WTC11 (cell line): ENCODE measurements at regions not wholly inside any gene's neighbourhood (a gene's known extent, or its start where the extent isn't known, plus 50 kb on each side); places are given as distances from the start of the nearest gene placed in this dataset.

ENCODE experiments used
- ATAC-seq: fragments of 200-7000 bp; cut with Tn5 transposase; 2 replicates; pipeline ENCODE4 v1.10.0; 2021; ENCODE audit warnings: mild to moderate bottlenecking, moderate library complexity
- CTCF ChIA-PET: fragments of 300-600 bp; sonication (Branson Sonifier 250); formaldehyde crosslinking; loops from one replicate; lab custom pipeline; 2021; ENCODE audit warnings: antibody characterized with exemption; lab: Charles Lee
- POLR2A ChIA-PET: fragments of 350-600 bp; sonication (Branson Sonifier 250); formaldehyde crosslinking; loops from one replicate; lab custom pipeline; 2021; ENCODE audit warnings: antibody characterized with exemption; lab: Charles Lee
- DNase-seq: peaks from one replicate; pipeline ENCODE4 v3.0.0; 2021; ENCODE audit warnings: low spot score
- H3K27ac Mint-ChIP-seq: 2 replicates; pipeline ENCODE4 v1.8.0; 2021; ENCODE audit warnings: mixed read lengths
- H3K27me3 Mint-ChIP-seq: 2 replicates; pipeline ENCODE4 v1.8.0; 2021; ENCODE audit warnings: low read depth, mild to moderate bottlenecking, moderate library complexity, mixed read lengths
- H3K36me3 Mint-ChIP-seq: 2 replicates; pipeline ENCODE4 v1.8.0; 2021; ENCODE audit warnings: mixed read lengths
- H3K4me1 Mint-ChIP-seq: 2 replicates; pipeline ENCODE4 v1.8.0; 2022; ENCODE audit warnings: mixed read lengths
- H3K4me3 Mint-ChIP-seq: 2 replicates; pipeline ENCODE4 v1.8.0; 2021; ENCODE audit warnings: mild to moderate bottlenecking, moderate library complexity, mixed read lengths
- H3K9me3 Mint-ChIP-seq: 2 replicates; pipeline ENCODE4 v1.8.0; 2021; ENCODE audit warnings: mixed read lengths
- ATF1 ChIP-seq: sonication (generic); formaldehyde crosslinking; IDR thresholded peaks from 2 replicates; pipeline ENCODE4 v1.8.1; 2023; ENCODE audit warnings: mild to moderate bottlenecking, moderate library complexity, missing genetic modification reagents
- CTCF ChIP-seq: fragments of 200-600 bp; IDR thresholded peaks from 2 replicates; pipeline ENCODE4 v1.8.0; 2022; ENCODE audit warnings: antibody characterized with exemption
- E2F4 ChIP-seq: sonication (generic); formaldehyde crosslinking; IDR thresholded peaks from 2 replicates; pipeline ENCODE4 v1.8.1; 2022; ENCODE audit warnings: low read depth, mild to moderate bottlenecking, moderate library complexity, missing genetic modification reagents, borderline replicate concordance
- IRF1 ChIP-seq: sonication (generic); formaldehyde crosslinking; IDR thresholded peaks from 2 replicates; pipeline ENCODE4 v1.8.0; 2023; ENCODE audit warnings: missing genetic modification reagents
- JUN ChIP-seq: sonication (generic); formaldehyde crosslinking; IDR thresholded peaks from 2 replicates; pipeline ENCODE4 v1.8.0; 2023; ENCODE audit warnings: mild to moderate bottlenecking, missing genetic modification reagents
- MYBL2 ChIP-seq: sonication (generic); formaldehyde crosslinking; IDR thresholded peaks from 2 replicates; pipeline ENCODE4 v1.8.1; 2023; ENCODE audit warnings: mild to moderate bottlenecking, moderate library complexity, missing genetic modification reagents
- PRDM15 ChIP-seq: sonication (generic); formaldehyde crosslinking; IDR thresholded peaks from 2 replicates; pipeline ENCODE4 v1.8.0; 2022; ENCODE audit warnings: missing genetic modification reagents
- RELA ChIP-seq: sonication (generic); formaldehyde crosslinking; IDR thresholded peaks from 2 replicates; pipeline ENCODE4 v1.8.1; 2022; ENCODE audit warnings: missing genetic modification reagents, mild to moderate bottlenecking, borderline replicate concordance
- SOX15 ChIP-seq: fragments of 250-450 bp; sonication (Bioruptor Pico); IDR thresholded peaks from 2 replicates; pipeline ENCODE4 v1.9.0; 2021; ENCODE audit warnings: mild to moderate bottlenecking
- SP1 ChIP-seq: sonication (generic); formaldehyde crosslinking; conservative IDR thresholded peaks from 2 replicates; pipeline ENCODE4 v1.8.1; 2022; ENCODE audit warnings: missing genetic modification reagents
- TCF7 ChIP-seq: sonication (generic); formaldehyde crosslinking; IDR thresholded peaks from 2 replicates; pipeline ENCODE4 v1.8.0; 2022; ENCODE audit warnings: mild to moderate bottlenecking, low read depth, missing genetic modification reagents, moderate library complexity
- TEAD4 ChIP-seq: sonication (generic); formaldehyde crosslinking; IDR thresholded peaks from 2 replicates; pipeline ENCODE4 v1.8.0; 2022; ENCODE audit warnings: mild to moderate bottlenecking, missing genetic modification reagents
- TP53 ChIP-seq: sonication (generic); formaldehyde crosslinking; IDR thresholded peaks from 2 replicates; pipeline ENCODE4 v1.8.1; 2023; ENCODE audit warnings: mild to moderate bottlenecking, missing genetic modification reagents
- ZBTB21 ChIP-seq: sonication (generic); formaldehyde crosslinking; IDR thresholded peaks from 2 replicates; pipeline ENCODE4 v1.8.1; 2023; ENCODE audit warnings: mild to moderate bottlenecking, missing genetic modification reagents, borderline replicate concordance
- ZNF416 ChIP-seq: fragments of 250-450 bp; sonication (Bioruptor Pico); IDR thresholded peaks from 2 replicates; pipeline ENCODE4 v1.9.0; 2021; ENCODE audit warnings: mild to moderate bottlenecking, inconsistent platforms
- ZNF425 ChIP-seq: fragments of 250-450 bp; sonication (Bioruptor Pico); conservative IDR thresholded peaks from 2 replicates; pipeline ENCODE4 v1.9.0; 2021; ENCODE audit warnings: mild to moderate bottlenecking
- ZNF512 ChIP-seq: sonication (generic); formaldehyde crosslinking; IDR thresholded peaks from 2 replicates; pipeline ENCODE4 v1.8.1; 2022; ENCODE audit warnings: missing genetic modification reagents, borderline replicate concordance
- ZSCAN18 ChIP-seq: fragments of 250-450 bp; sonication (Bioruptor Pico); IDR thresholded peaks from 2 replicates; pipeline ENCODE4 v2.1.2; 2022; ENCODE audit warnings: mild to moderate bottlenecking, moderate library complexity

GRCh38 chr13:102983496-102983895 lies 82.7 kb downstream of the SLC10A2 start (continued):
- TF ChIP-seq E2F4 (CRISPR knock-in tag): no peak
- TF ChIP-seq TEAD4 (CRISPR knock-in tag): no peak
- TF ChIP-seq SP1: no peak
- no peak for TF ChIP-seq ZBTB21 (CRISPR knock-in tag)
- no peak for TF ChIP-seq ATF1 (CRISPR knock-in tag)
- no peak for TF ChIP-seq IRF1
- no peak for TF ChIP-seq TCF7 (CRISPR knock-in tag)
- TF ChIP-seq ZNF425 (CRISPR knock-in tag): no peak
- TF ChIP-seq TP53 (CRISPR knock-in tag): no peak

GRCh38 chr13:102980331-102980982 lies 85.8 kb downstream of the SLC10A2 start:
- H3K27ac Mint-ChIP-seq: no peak overlapping the region
- no peaks in the 10 kb centered on the region for H3K36me3 Mint-ChIP-seq
- ChIA-PET CTCF (interaction anchor here (0.6 to 1.0 kb wide), 3 partner anchors 110 to 173 kb away, joined by 3 read pairs; no protein-coding TSS in a partner anchor), POLR2A (no interaction called here)
- no peak overlapping the region for H3K4me3 Mint-ChIP-seq
- H3K4me1 Mint-ChIP-seq: no peaks in the 10 kb centered on the region
- no peaks in the 10 kb centered on the region for H3K27me3 Mint-ChIP-seq
- ATAC-seq (no peak), DNase-seq (no peak)
- H3K9me3 Mint-ChIP-seq: peaks cover 4% of the 10 kb centered on the region; the same call in 1 of the 2 replicates
- TF ChIP-seq PRDM15 (CRISPR knock-in tag) (no peak), SP1 (no peak), CTCF (no peak), ZNF416 (CRISPR knock-in tag) (no peak), SOX15 (CRISPR knock-in tag) (no peak)

- Mint-ChIP-seq H3K4me1 (peaks cover 11% of the 10 kb centered on the region), H3K9me3 (peaks cover 2% of the 10 kb centered on the region; the same call in 1 of the 2 replicates), H3K4me3 (no peak overlapping the region), H3K27ac (no peak overlapping the region), H3K36me3 (no peaks in the 10 kb centered on the region), H3K27me3 (no peaks in the 10 kb centered on the region)
- ChIA-PET POLR2A (interaction anchor here (0.7 kb wide), 1 partner anchor 1310 kb away, joined by 3 read pairs; no protein-coding TSS in a partner anchor), CTCF (interaction anchor here (0.9 kb wide), 1 partner anchor 23 kb away, joined by 3 read pairs; no protein-coding TSS in a partner anchor)
- ATAC-seq: no peak
- no peak for DNase-seq
- no peak for TF ChIP-seq MYBL2 (CRISPR knock-in tag)
- no peak for TF ChIP-seq ZNF512 (CRISPR knock-in tag)
- TF ChIP-seq JUN: no peak
- TF ChIP-seq RELA (CRISPR knock-in tag): no peak
- no peak for TF ChIP-seq TCF7 (CRISPR knock-in tag)
- no peak for TF ChIP-seq ZSCAN18 (CRISPR knock-in tag)
Measured at GRCh38 chr13:102978168-102978567, 88.0 kb downstream of the SLC10A2 start.
